ENCODE measurements at regions not wholly inside any gene's neighbourhood (a gene's known extent, or its start where the extent isn't known, plus 50 kb on each side); places are given as distances from the start of the nearest gene placed in this dataset.

DNA sequence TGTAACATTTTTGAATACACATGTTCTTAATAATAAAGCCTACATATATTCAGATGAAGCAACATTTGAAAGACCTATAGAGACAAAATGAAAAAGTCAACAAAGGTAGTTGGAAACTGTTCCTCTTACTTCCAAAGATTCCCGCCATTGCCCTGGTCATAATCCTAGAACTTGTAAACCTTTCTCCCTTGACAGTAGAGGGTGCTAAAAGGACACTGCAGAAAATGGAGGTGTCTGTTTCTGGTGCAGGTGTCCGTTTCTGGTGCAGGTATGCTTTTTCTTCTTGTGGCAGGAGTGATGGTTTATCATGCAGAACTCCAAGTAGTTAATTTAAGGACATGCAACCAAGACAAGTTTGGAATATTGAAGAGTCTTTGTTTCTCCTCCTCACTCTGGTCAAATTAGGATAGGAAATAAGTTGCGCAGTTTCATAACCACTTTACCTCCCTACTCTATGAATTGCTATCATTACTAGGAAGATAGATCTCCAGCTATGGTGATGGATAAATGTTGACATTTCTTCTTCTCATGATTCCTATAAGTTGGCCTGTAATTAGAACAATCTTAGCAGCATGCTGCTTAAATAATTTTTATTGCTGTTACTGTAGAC is 56.0 kb upstream of the FAM174A start:
- DNase-seq (ENCODE audit: low read depth): peak; percentile 19
- TF ChIP-seq, protein P1, sequence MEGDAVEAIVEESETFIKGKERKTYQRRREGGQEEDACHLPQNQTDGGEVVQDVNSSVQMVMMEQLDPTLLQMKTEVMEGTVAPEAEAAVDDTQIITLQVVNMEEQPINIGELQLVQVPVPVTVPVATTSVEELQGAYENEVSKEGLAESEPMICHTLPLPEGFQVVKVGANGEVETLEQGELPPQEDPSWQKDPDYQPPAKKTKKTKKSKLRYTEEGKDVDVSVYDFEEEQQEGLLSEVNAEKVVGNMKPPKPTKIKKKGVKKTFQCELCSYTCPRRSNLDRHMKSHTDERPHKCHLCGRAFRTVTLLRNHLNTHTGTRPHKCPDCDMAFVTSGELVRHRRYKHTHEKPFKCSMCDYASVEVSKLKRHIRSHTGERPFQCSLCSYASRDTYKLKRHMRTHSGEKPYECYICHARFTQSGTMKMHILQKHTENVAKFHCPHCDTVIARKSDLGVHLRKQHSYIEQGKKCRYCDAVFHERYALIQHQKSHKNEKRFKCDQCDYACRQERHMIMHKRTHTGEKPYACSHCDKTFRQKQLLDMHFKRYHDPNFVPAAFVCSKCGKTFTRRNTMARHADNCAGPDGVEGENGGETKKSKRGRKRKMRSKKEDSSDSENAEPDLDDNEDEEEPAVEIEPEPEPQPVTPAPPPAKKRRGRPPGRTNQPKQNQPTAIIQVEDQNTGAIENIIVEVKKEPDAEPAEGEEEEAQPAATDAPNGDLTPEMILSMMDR (conservative IDR thresholded peaks at IDR 0.05; ENCODE audit: control insufficient read depth, insufficient read depth, low read depth, low read length): peak; percentile 46
- H3K4me3 ChIP-seq (ENCODE audit: control insufficient read depth, low read depth, low read length): no peak overlapping the region

DNA sequence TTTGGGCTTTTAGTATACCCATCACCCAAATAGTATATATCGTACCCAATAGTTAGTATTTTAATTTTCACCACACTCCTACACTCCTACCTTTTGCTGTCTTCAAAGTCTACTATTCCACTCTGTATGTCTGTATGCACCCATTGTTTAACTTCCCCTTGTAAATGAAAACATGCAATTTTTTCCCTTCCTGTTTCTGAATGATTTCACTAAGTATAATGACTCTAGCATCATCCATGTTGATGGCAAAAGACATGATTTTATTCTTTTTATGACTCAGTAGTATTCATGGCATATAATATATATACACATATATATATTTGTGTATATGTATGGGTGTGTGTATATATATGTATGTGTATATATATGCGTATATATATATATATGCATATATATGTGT is 63.1 kb upstream of the FAM174A start:
- H3K4me3 ChIP-seq (ENCODE audit: control insufficient read depth, low read depth, low read length): no peak overlapping the region
- DNase-seq (ENCODE audit: low read depth): no peak
- TF ChIP-seq, protein P1 (conservative IDR thresholded peaks at IDR 0.05; ENCODE audit: control insufficient read depth, insufficient read depth, low read depth, low read length): no peak

DNA sequence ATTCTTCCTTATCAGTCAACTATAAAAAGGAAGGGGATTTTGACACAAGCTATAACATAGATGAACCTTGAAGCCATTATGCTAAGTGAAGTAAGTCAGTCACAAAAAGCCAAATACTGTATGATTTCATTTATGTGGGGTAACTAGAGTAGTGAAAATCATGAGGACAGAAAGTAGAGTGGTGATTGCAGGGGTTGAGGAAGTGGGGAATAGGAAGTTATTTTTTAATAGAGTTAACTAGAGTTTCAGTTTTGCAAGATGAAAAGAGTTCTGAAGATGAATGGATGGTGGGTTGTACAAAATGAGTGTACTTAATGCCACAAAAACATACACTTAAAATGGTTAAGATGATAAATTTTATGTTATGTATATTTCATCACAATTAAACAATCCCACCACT is 65.4 kb upstream of the FAM174A start:
- DNase-seq (ENCODE audit: low read depth): no peak
- no peak overlapping the region for H3K4me3 ChIP-seq (ENCODE audit: control insufficient read depth, low read depth, low read length)
- TF ChIP-seq, protein P1 (conservative IDR thresholded peaks at IDR 0.05; ENCODE audit: control insufficient read depth, insufficient read depth, low read depth, low read length): no peak

DNA sequence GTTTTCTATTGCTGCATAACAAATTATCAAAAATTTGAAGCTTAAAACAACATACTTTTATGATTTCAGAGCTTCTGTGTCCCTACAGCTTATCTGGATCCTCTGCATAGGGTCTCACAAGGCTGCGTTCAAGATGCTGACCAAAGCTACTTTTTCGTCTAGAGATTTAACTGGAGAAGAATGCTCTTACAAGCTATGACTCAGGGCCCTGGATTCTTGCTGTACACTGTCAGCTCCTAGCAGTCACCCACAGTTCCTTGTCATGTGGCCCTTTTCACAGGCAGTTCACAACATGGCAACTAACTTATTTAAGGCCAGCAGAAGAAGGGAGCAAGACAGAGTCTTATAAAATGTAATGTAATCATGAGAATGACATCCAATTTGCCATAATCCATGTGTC is 70.8 kb upstream of the FAM174A start:
- TF ChIP-seq, protein P1 (conservative IDR thresholded peaks at IDR 0.05; ENCODE audit: control insufficient read depth, insufficient read depth, low read depth, low read length): no peak
- DNase-seq (ENCODE audit: low read depth): peak; percentile 35
- no peak overlapping the region for H3K4me3 ChIP-seq (ENCODE audit: control insufficient read depth, low read depth, low read length)

DNA sequence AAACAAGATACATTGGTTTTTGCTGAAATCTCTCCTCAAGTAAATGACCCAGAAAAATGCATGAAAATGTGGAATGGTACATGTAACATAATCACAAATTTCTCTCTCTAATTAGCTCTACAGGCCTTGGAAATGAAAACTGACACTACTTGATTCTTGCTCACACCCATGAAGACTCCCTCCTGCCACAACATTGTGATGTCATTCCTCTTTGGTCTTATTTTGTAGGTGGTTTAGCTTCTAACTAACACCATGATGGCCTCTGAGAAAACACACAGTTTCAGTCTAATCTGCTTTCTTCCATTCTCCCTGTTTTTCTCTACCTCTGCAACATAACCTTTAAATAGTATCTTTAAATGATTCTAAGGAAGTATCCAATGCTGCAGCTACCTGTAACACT is 78.6 kb upstream of the FAM174A start:
- TF ChIP-seq, protein P1 (conservative IDR thresholded peaks at IDR 0.05; ENCODE audit: control insufficient read depth, insufficient read depth, low read depth, low read length): no peak
- no peak for DNase-seq (ENCODE audit: low read depth)

DNA sequence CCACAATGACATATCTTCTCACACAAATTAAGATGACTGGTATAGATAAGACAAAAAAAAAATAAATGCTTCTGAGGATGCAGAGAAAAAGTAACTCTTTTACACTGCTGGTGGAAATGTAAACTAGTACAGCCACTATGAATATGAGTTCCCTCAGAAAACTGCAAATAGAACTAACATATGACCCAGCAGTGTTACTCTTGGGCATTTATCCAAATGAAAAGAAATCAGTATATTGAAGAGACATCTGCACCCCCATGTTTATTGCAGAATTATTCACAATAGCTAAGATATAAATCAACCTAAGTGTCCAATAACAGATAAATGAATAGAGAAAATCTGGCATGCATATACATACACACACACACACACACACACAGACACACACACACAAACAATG is 83.0 kb upstream of the FAM174A start:
- no peak overlapping the region for H3K4me3 ChIP-seq (ENCODE audit: control insufficient read depth, low read depth, low read length)
- DNase-seq (ENCODE audit: low read depth): no peak
- TF ChIP-seq, protein P1 (conservative IDR thresholded peaks at IDR 0.05; ENCODE audit: control insufficient read depth, insufficient read depth, low read depth, low read length): no peak

More for the DNA sequence above, 78.6 kb upstream of the FAM174A start:
- H3K4me3 ChIP-seq (ENCODE audit: control insufficient read depth, low read depth, low read length): no peak overlapping the region

DNA sequence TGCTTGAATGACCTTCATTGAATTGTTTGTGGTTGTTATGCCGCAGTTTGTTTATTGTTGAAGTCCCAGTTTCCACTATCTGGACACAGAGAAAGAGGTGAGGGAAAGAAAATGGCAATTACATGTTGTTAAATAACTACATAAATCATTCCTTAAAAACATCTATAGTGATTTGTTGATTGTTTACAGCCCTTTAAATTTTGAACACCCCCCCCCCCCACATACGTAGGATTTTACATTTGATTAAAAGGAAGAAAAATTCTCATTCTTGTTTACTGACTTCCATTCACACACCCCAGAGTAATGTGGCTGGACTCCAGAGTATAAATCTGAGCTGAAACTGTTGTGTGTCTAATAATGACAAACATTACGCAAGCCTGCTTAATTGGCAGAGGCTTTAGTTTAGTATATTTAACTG is 87.1 kb upstream of the FAM174A start:
- DNase-seq (ENCODE audit: low read depth): no peak
- TF ChIP-seq, protein P1 (conservative IDR thresholded peaks at IDR 0.05; ENCODE audit: control insufficient read depth, insufficient read depth, low read depth, low read length): no peak
- H3K4me3 ChIP-seq (ENCODE audit: control insufficient read depth, low read depth, low read length): no peak overlapping the region

Measured in fibroblast of mammary gland (primary cell).